ENCODE measurements at regions not wholly inside any gene's neighbourhood (a gene's known extent, or its start where the extent isn't known, plus 50 kb on each side); places are given as distances from the start of the nearest gene placed in this dataset.
A peak's percentile ranks its signal among the peaks of the same experiment; 100 is the strongest.

DNA sequence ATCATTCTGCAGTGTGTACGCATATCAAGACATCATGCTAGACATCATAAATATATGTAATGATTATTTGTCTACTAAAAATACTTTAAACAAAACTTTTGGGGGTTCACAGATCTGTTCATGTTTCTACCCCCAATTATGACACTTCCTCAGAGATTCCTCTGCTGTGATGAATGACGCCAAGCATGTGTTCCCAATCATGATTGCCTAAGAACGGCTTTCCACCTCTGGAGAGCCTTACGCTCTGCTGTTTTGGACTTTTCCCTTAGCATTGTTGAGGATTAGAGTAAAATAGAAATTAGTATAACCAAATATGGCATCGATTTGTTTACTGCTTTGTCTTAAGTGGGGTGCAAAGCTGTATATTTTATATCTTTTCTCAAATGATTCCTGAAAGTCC, 236.3 kb upstream of the IGFBP3 start:
- Histone ChIP-seq H3K79me2 (ENCODE audit: insufficient read depth, low read depth) (no peaks in the 10 kb centered on the region), H2AFZ (ENCODE audit: low read depth) (no peak overlapping the region), H3K27me3 (ENCODE audit: insufficient read depth, low read depth) (no peaks in the 10 kb centered on the region), H3K9ac (no peak overlapping the region), H3K36me3 (ENCODE audit: insufficient read depth) (no peaks in the 10 kb centered on the region), H3K4me3 (IDR thresholded peaks at IDR 0.05; ENCODE audit: insufficient read depth, low read depth, low read length) (no peak overlapping the region), H3K4me2 (no peak overlapping the region), H3K4me1 (ENCODE audit: low read depth, poor library complexity, severe bottlenecking) (peaks cover 38% of the 10 kb centered on the region), H3K27ac (no peak overlapping the region), H4K20me1 (ENCODE audit: insufficient read depth) (no peaks in the 10 kb centered on the region)
- TF ChIP-seq, protein P1, sequence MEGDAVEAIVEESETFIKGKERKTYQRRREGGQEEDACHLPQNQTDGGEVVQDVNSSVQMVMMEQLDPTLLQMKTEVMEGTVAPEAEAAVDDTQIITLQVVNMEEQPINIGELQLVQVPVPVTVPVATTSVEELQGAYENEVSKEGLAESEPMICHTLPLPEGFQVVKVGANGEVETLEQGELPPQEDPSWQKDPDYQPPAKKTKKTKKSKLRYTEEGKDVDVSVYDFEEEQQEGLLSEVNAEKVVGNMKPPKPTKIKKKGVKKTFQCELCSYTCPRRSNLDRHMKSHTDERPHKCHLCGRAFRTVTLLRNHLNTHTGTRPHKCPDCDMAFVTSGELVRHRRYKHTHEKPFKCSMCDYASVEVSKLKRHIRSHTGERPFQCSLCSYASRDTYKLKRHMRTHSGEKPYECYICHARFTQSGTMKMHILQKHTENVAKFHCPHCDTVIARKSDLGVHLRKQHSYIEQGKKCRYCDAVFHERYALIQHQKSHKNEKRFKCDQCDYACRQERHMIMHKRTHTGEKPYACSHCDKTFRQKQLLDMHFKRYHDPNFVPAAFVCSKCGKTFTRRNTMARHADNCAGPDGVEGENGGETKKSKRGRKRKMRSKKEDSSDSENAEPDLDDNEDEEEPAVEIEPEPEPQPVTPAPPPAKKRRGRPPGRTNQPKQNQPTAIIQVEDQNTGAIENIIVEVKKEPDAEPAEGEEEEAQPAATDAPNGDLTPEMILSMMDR (conservative IDR thresholded peaks at IDR 0.05; ENCODE audit: low read depth, low read length) = no peak

- H3K27me3 ChIP-seq (ENCODE audit: insufficient read depth, low read depth) = no peaks in the 10 kb centered on the region
- TF ChIP-seq, protein P1 (conservative IDR thresholded peaks at IDR 0.05; ENCODE audit: low read depth, low read length) = no peak
- H3K4me2 ChIP-seq = no peak overlapping the region
- no peak overlapping the region for H3K27ac ChIP-seq
- H3K36me3 ChIP-seq (ENCODE audit: insufficient read depth) = no peaks in the 10 kb centered on the region
- no peak overlapping the region for H3K4me3 ChIP-seq (IDR thresholded peaks at IDR 0.05; ENCODE audit: insufficient read depth, low read depth, low read length)
- H2AFZ ChIP-seq (ENCODE audit: low read depth) = no peak overlapping the region
- no peak overlapping the region for H3K9ac ChIP-seq
- no peaks in the 10 kb centered on the region for H4K20me1 ChIP-seq (ENCODE audit: insufficient read depth)
- H3K79me2 ChIP-seq (ENCODE audit: insufficient read depth, low read depth) = no peaks in the 10 kb centered on the region
- peaks cover 42% of the 10 kb centered on the region for H3K4me1 ChIP-seq (ENCODE audit: low read depth, poor library complexity, severe bottlenecking)
Measured at GRCh38 chr7:46156853-46157252, 235.8 kb upstream of the IGFBP3 start.

- H3K27ac ChIP-seq = no peak overlapping the region
- no peaks in the 10 kb centered on the region for H3K36me3 ChIP-seq (ENCODE audit: insufficient read depth)
- H3K79me2 ChIP-seq (ENCODE audit: insufficient read depth, low read depth) = no peaks in the 10 kb centered on the region
- no peak overlapping the region for H2AFZ ChIP-seq (ENCODE audit: low read depth)
- TF ChIP-seq, protein P1 (conservative IDR thresholded peaks at IDR 0.05; ENCODE audit: low read depth, low read length) = no peak
- H3K27me3 ChIP-seq (ENCODE audit: insufficient read depth, low read depth) = no peaks in the 10 kb centered on the region
- no peak overlapping the region for H3K4me3 ChIP-seq (IDR thresholded peaks at IDR 0.05; ENCODE audit: insufficient read depth, low read depth, low read length)
- no peak overlapping the region for H3K4me2 ChIP-seq
- no peak overlapping the region for H3K9ac ChIP-seq
- H3K4me1 ChIP-seq (ENCODE audit: low read depth, poor library complexity, severe bottlenecking) = peaks cover 49% of the 10 kb centered on the region
- H4K20me1 ChIP-seq (ENCODE audit: insufficient read depth) = no peaks in the 10 kb centered on the region
Measured at GRCh38 chr7:46156086-46156485, 235.0 kb upstream of the IGFBP3 start.

DNA sequence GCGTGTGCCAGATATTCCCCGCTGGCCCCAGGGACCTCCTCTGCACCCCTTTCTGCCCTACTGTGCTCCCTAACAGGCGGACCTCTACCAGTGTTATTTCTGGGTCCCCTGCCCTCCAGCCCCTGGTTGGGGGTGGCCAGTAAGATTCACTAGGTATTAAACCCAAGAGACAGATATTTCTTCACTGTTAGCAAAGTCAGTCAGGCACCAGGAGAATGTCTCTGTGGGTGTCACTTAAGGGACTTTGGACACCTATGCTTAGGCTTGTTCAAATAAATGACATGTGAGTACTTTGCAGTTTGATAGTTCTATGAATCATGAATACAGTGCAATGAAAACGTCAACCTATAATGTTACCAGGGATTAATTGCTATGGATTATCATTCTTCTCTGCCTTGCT, 234.3 kb upstream of the IGFBP3 start:
- Histone ChIP-seq H4K20me1 (ENCODE audit: insufficient read depth) (no peaks in the 10 kb centered on the region), H2AFZ (ENCODE audit: low read depth) (no peak overlapping the region), H3K4me1 (ENCODE audit: low read depth, poor library complexity, severe bottlenecking) (peaks cover 49% of the 10 kb centered on the region), H3K27me3 (ENCODE audit: insufficient read depth, low read depth) (no peaks in the 10 kb centered on the region), H3K4me2 (peak overlapping the region; percentile 91; the same call in 1 of the 2 replicates), H3K9ac (peak overlapping the region; percentile 84; the same call in 1 of the 2 replicates), H3K36me3 (ENCODE audit: insufficient read depth) (no peaks in the 10 kb centered on the region), H3K4me3 (IDR thresholded peaks at IDR 0.05; ENCODE audit: insufficient read depth, low read depth, low read length) (no peak overlapping the region), H3K79me2 (ENCODE audit: insufficient read depth, low read depth) (no peaks in the 10 kb centered on the region), H3K27ac (peak overlapping the region; percentile 99)
- TF ChIP-seq, protein P1 (conservative IDR thresholded peaks at IDR 0.05; ENCODE audit: low read depth, low read length) = no peak
